ENCODE measurements at regions not wholly inside any gene's neighbourhood (a gene's known extent, or its start where the extent isn't known, plus 50 kb on each side); places are given as distances from the start of the nearest gene placed in this dataset.
"Not testable (repeated sequence)": the region's sequence is repeated elsewhere in the genome, so short reads cannot be mapped to it uniquely, and the experiment has no call there.

GRCh38 chr1:99361406-99361805 lies 97.1 kb downstream of the PLPPR4 start:
- DNase-seq = no peak

- DNase-seq = no peak
These were observed 99.2 kb downstream of the PLPPR4 start for GRCh38 chr1:99363531-99363930.

- no peak for DNase-seq
These were observed 100.8 kb downstream of the PLPPR4 start for GRCh38 chr1:99365141-99365540.

GRCh38 chr1:99365545-99365944 lies 101.3 kb downstream of the PLPPR4 start:
- no peak for DNase-seq

DNA sequence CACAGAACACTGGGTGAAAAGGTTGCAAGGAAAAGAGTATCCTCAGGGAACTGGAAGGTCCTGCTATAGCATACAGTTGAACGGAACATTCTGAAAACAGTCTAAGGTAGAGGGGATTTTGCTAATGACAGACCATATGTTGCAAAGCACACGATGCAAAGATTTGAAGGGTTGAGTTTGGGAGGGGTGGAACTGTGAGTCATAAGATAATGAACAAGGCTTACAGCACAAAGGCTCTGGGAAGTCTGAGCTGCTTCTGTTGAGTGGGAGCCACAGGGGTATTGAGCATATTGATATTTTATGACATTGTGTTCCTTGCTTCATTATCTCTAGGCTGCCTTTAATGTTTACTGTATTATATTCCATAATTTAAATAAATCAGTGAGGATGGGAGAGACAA lies 104.9 kb downstream of the PLPPR4 start:
- DNase-seq = no peak

DNA sequence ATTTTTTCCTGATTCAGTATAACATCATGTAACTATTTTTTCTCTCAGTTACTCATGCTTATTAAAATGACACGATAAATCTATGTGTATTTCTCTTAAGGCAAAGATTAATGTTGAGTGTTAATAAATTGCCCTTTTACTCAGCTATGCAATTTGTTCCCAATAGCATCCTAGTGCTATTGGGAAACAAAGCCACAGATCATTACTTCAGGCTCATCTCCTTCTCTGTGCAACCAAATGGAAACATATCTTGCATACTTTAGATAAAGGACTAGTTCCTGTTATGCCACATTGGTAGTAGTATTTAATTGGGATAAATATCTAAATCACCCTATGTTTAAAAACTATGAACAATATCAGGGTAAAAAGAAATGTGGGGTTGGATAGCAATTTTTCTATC lies 106.2 kb downstream of the PLPPR4 start:
- no peak for DNase-seq

GRCh38 chr1:99371413-99371812 lies 107.1 kb downstream of the PLPPR4 start:
- DNase-seq = no peak

- no peak for DNase-seq
These were observed 109.8 kb downstream of the PLPPR4 start for GRCh38 chr1:99374109-99374508.

DNA sequence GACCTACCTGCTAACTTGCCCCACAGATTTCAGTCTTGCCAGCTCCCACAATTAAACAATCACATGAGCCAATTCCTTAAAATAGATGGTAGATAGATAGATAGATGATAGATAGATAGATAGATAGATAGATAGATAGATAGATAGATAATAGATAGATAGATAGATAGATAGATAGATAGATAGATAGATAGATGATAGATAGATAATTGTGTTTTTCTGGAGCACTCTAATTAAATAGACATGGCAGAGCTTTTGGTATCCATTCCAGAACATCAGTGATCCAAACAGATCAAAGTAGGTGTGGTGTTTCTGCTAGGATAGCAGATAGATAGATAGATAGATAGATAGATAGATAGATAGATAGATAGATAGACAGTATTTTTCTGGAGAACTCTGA lies 110.4 kb downstream of the PLPPR4 start:
- not testable (repeated sequence) for DNase-seq

- DNase-seq = no peak
These were observed 119.7 kb downstream of the PLPPR4 start for GRCh38 chr1:99384021-99384420.

- DNase-seq = no peak
These were observed 121.6 kb downstream of the PLPPR4 start for GRCh38 chr1:99385852-99386251.

DNA sequence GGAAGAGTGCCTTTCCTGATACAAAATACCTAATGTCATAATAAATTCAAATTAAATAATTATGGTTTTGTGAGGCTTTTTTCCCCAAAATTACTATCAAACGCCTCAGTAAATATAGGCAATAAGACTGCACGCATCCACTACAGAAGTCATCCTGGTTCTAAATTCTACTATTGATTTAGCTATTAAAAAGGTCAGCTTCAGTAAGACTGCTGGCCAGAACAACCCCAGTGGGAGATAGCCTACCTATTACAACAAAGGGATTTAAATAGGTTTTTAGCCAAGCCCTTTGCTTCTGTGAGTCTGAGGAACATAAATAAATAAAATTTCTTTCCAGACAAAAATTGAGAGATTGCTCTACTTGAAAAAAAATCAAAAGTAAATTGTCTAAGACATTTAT lies 132.1 kb downstream of the PLPPR4 start:
- DNase-seq = no peak

GRCh38 chr1:99397029-99397428 lies 132.7 kb downstream of the PLPPR4 start:
- no peak for DNase-seq

GRCh38 chr1:99397863-99398262 lies 133.6 kb downstream of the PLPPR4 start:
- DNase-seq = no peak

DNA sequence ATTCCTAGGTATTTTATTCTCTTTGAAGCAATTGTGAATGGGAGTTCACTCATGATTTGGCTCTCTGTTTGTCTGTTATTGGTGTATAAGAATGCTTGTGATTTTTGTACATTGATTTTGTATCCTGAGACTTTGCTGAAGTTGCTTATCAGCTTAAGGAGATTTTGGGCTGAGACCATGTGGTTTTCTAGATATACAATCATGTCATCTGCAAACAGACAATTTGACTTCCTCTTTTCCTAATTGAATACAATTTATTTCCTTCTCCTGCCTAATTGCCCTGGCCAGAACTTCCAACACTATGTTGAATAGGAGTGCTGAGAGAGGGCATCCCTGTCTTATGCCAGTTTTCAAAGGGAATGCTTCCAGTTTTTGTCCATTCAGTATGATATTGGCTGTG lies 137.3 kb downstream of the PLPPR4 start:
- DNase-seq = not testable (repeated sequence)

- not testable (repeated sequence) for DNase-seq
These were observed 140.1 kb downstream of the PLPPR4 start for GRCh38 chr1:99404399-99404798.

- DNase-seq = not testable (repeated sequence)
These were observed 141.0 kb downstream of the PLPPR4 start for GRCh38 chr1:99405325-99405724.

DNA sequence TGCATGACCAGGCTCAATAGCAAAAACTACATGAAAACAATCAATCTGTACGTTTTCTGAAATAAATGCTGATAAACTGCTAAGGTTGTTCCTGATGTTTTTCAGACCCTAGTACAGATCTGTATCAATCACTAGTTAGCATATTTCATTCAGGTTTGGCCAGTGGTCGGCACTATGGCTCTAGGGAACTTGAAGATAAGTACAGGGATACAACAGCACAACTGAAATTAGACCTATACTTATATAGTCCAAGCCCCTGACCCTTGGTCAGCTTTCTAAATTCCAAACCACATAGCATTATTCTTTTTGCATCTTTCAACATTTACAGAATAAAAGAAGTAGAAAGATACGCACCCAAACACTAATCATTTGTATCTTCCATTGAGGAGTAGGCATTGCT lies 142.7 kb downstream of the PLPPR4 start:
- DNase-seq = no peak

DNA sequence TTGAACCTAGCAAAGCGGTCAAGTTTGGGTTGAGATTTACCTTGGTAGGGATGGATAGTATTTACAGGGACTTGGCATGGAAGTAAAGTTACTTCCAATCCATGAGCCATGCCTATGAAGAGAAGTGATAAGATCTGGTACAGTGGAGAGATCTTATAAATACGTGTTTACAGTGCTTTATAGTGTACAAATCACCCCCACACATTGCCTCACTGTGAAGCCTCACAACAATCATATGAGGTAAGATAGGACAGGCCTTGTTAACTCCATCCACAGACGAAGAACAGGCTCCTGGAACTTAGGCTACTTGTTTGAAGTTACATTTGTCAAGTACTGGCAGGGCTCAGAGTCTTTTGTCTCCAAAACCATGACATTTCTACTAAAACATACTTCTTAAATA lies 159.8 kb downstream of the PLPPR4 start:
- no peak for DNase-seq

DNA sequence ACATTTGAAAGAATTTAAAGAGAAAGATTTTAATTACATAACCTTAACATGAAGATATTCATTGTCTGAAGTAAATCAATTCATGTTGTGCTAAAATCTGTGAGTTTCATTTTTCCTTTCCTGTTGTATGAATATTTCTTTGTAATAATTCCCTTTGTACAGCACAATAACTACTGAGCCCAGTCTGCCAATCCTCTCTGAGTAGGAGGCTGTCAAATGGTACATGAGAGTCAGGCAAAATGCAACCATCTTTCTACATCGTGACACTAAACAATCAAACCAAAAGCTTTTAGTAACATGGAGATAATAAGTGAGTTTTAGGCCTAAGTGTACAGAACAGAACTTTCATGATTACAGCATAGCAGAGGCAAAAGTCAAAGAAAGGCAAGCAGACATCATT lies 165.5 kb downstream of the PLPPR4 start:
- DNase-seq = no peak

GRCh38 chr1:99438656-99439230 lies 174.5 kb downstream of the PLPPR4 start:
- DNase-seq = no peak

DNA sequence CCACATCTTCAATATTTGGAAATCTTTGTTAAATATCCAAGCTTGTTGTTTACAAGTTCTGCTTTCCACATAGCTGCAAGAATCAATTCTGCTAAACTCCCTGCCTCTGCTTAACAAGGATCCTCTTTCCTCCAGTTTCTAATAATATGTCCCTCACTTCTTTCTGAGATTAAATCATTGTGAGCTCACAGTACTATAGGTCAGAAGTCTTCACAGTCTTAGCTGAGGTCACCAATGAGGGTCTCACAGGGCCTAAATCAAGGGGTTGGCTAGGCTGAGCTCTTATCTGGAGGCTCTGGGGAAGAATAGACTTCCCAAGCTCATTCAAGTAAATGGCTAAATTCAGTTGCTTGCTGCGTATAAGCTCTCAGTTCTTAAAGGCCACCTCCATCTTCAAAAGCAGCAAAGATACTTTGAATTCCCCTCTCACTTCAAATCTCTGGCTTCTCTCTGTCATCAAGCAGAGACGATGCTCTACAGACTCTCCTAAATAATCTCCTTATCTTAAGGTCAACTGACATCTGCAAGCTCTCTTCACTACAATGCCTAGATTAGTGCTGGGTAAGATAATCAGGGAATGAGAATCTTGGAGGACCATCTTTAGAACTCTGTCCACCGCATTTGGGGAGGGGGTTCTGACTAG lies 175.3 kb downstream of the PLPPR4 start:
- no peak for DNase-seq

DNA sequence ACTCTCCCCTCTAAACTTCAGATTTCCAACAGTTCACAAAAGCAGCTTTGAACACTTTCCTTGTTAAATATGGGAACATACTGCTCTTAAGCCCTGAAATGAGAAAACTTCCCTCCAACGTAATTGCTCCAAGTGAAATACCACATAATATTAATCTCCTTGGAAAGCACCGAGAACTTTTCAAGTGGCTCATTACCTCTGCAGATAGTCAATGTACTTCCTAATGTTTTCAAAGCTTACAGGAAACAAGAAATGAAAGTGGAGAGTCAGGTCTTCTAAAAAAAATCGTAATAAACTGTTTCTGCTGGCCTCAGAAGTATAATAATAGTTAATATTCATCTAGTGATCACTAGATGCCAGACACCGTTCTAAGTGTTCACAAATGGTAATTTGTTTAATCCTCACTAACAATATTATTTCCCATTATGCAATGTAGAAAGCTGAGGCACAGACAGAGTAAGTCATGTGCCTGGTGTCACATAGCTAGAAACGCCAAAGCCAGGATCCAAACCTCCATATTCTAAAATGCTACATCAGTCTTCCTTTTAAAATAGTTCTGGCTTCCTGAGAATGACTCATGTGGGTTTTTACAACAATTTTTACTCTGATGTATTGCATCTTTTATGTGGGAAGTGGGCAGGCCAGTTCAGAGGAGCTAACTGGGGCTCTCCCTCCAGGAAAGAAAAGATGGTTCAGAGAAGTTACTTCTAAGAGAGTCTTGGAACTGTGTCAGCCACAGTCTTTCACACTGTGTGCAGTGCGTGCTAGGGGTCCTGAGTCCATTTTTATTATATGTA lies 177.2 kb downstream of the PLPPR4 start:
- DNase-seq = peak; percentile 3

- DNase-seq = not testable (repeated sequence)
These were observed 180.1 kb downstream of the PLPPR4 start for GRCh38 chr1:99444211-99444927.

All from stimulated activated CD4-positive, alpha-beta T cell treated with anti-CD3 and anti-CD28 coated beads, Interleukin-15, amount 100 ng/mL, for 24 hours (primary cell).